Osteocyte (in vitro differentiated cells): ENCODE measurements at regions not wholly inside any gene's neighbourhood (a gene's known extent, or its start where the extent isn't known, plus 50 kb on each side); places are given as distances from the start of the nearest gene placed in this dataset.

ENCODE experiments used
- DNase-seq: peaks from one replicate; pipeline ENCODE4 v3.0.0; 2021; ENCODE audit warnings: mixed read lengths; ENCODE audit not compliant: unreplicated experiment; ENCODE audit errors: extremely low spot score
- H3K27ac Mint-ChIP-seq: one replicate; pipeline ENCODE4 v1.8.0; 2021; ENCODE audit warnings: mild to moderate bottlenecking, mixed read lengths; ENCODE audit not compliant: unreplicated experiment
- H3K27me3 Mint-ChIP-seq: one replicate; pipeline ENCODE4 v1.8.0; 2021; ENCODE audit warnings: mixed read lengths; ENCODE audit not compliant: unreplicated experiment
- H3K36me3 Mint-ChIP-seq: one replicate; pipeline ENCODE4 v1.8.0; 2021; ENCODE audit warnings: mixed read lengths; ENCODE audit not compliant: unreplicated experiment
- H3K4me1 Mint-ChIP-seq: one replicate; pipeline ENCODE4 v1.8.0; 2021; ENCODE audit warnings: mixed read lengths; ENCODE audit not compliant: unreplicated experiment
- H3K4me3 Mint-ChIP-seq: one replicate; pipeline ENCODE4 v1.8.0; 2021; ENCODE audit warnings: mild to moderate bottlenecking, moderate library complexity, mixed read lengths; ENCODE audit not compliant: unreplicated experiment
- H3K9me3 Mint-ChIP-seq: one replicate; pipeline ENCODE4 v1.8.0; 2021; ENCODE audit warnings: mixed read lengths; ENCODE audit not compliant: unreplicated experiment
- TF ChIP-seq, protein P1 (sequence below): fragments of 200-600 bp; sonication (generic); IDR thresholded peaks from 2 replicates; pipeline ENCODE4 v1.5.0; 2021; ENCODE audit warnings: antibody characterized with exemption, mild to moderate bottlenecking, moderate library complexity

DNA sequence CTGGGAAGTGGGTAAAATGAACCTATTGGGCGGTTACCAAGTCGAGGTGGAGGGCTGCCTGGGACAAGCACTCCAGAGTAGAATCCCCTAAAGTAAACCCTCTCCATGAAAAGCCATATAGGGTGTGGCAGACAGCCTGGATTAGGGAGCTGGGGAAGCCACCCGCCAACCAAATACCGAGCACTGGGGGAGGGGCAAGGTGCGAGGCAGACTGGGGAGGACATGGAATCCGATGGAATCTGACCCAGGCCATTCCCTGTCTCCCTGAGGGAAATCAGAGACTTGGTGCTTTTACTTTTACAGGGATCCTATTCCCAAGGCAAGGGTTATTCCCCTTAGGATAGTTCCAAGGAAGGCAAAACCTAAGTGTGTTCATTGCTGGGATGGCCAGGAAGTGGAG is 130.9 kb upstream of the HSD17B12 start:
- TF ChIP-seq, protein P1, sequence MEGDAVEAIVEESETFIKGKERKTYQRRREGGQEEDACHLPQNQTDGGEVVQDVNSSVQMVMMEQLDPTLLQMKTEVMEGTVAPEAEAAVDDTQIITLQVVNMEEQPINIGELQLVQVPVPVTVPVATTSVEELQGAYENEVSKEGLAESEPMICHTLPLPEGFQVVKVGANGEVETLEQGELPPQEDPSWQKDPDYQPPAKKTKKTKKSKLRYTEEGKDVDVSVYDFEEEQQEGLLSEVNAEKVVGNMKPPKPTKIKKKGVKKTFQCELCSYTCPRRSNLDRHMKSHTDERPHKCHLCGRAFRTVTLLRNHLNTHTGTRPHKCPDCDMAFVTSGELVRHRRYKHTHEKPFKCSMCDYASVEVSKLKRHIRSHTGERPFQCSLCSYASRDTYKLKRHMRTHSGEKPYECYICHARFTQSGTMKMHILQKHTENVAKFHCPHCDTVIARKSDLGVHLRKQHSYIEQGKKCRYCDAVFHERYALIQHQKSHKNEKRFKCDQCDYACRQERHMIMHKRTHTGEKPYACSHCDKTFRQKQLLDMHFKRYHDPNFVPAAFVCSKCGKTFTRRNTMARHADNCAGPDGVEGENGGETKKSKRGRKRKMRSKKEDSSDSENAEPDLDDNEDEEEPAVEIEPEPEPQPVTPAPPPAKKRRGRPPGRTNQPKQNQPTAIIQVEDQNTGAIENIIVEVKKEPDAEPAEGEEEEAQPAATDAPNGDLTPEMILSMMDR = no peak
- no peaks in the 10 kb centered on the region for H3K9me3 Mint-ChIP-seq
- H3K4me3 Mint-ChIP-seq = no peak overlapping the region
- no peaks in the 10 kb centered on the region for H3K4me1 Mint-ChIP-seq
- H3K27me3 Mint-ChIP-seq = peaks cover 32% of the 10 kb centered on the region
- no peak for DNase-seq
- H3K36me3 Mint-ChIP-seq = no peaks in the 10 kb centered on the region
- no peak overlapping the region for H3K27ac Mint-ChIP-seq

DNA sequence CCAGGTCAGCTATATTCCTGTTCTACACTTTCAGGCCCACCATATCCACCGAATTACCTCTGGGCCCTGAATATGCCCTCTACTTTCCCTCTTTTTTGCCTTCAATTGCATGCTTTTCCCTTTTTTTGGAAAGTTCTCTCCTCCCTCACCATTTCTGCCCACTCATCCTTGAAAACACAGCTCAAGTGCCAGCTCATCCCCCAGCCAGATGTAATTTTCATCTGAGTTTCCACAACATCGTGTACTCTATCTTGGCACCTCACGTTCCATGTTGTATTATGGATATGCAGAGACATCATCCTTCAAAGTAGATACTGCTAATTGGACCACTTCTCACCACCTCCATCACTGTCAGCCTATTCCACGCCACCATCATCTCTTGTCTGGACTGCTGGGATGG is 129.8 kb upstream of the HSD17B12 start:
- TF ChIP-seq, protein P1 = no peak
- Mint-ChIP-seq H3K4me3 (no peak overlapping the region), H3K9me3 (no peaks in the 10 kb centered on the region), H3K4me1 (no peaks in the 10 kb centered on the region), H3K27me3 (peaks cover 41% of the 10 kb centered on the region), H3K36me3 (no peaks in the 10 kb centered on the region), H3K27ac (no peak overlapping the region)
- DNase-seq = no peak

DNA sequence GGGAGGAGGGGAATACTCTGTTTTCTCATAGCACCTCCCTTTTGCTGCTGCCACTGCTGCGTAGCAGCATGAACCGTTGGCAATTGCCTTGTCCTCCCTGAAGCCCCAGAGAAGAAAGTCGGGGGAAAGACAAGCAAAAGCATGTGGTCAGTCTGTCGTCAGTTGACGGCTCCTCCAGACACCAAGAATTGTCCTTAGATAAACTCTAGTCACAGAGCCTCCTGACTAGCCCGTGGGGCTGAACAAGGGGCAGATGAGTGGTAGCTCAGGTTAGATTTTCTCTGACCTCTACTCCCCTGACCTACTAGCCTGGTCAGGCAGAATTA is 126.4 kb upstream of the HSD17B12 start:
- no peak for DNase-seq
- Mint-ChIP-seq H3K36me3 (no peaks in the 10 kb centered on the region), H3K27ac (no peak overlapping the region), H3K4me3 (no peak overlapping the region), H3K27me3 (peaks cover 60% of the 10 kb centered on the region), H3K9me3 (no peaks in the 10 kb centered on the region), H3K4me1 (no peaks in the 10 kb centered on the region)
- TF ChIP-seq, protein P1 = no peak

DNA sequence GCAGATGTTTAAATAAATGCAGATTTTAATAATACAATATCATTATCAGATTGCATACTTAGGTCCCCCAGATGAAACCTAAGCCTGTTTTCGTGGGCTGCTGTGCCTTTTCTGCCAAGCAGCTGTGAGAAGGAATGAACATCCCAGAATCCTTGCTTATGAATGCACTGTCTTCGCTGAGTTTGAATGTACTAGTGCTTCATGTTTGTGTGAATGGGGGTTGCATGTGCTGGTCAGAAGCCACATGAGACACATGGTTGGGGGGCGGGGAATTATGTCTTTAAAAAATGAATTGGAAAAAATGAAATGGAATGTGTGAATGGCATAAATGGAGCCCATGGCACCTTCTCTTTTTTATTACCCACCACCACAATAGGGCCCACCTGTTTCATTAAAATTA is 125.4 kb upstream of the HSD17B12 start:
- peaks cover 63% of the 10 kb centered on the region for H3K27me3 Mint-ChIP-seq
- no peaks in the 10 kb centered on the region for H3K4me1 Mint-ChIP-seq
- H3K4me3 Mint-ChIP-seq = no peak overlapping the region
- no peak for DNase-seq
- no peaks in the 10 kb centered on the region for H3K9me3 Mint-ChIP-seq
- TF ChIP-seq, protein P1 = no peak
- no peak overlapping the region for H3K27ac Mint-ChIP-seq
- H3K36me3 Mint-ChIP-seq = no peaks in the 10 kb centered on the region

DNA sequence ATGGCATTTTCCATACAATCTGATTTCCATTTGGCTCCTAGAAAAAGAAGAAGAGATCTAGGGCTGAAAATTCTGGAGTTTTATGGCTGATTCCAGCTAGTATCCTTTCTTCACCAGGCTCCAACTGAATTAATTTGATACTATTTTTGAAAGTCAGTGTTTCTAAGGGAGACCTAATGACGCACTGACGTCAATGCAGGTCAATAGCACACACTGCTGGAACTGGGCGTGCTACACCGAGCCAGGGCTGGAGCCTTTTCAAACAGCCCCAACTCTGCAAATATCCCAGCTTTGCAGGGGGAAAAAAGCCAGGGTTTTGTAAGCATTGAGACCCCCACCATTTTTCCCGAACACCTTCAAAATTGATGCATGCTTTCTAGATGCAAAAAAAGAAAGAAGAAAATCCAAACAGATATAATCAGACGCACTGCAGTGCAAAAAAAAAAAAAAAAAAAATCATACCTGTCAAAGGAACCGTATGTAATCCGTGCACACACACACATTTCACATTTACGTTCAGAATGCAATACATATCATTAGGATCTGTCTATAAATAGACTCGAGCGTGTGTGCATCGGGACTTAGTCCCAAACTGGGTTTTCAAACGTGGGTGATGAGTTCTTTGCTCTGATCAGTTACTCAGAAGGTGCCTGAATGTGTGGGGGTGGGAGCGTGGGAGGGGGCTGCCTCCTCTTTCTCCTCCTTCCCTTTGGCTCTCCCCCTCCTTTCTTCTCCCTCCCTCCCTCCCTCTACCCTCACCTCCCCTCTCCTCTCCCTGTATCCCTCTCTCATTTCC is 124.5 kb upstream of the HSD17B12 start:
- TF ChIP-seq, protein P1 = no peak
- no peaks in the 10 kb centered on the region for H3K36me3 Mint-ChIP-seq
- no peaks in the 10 kb centered on the region for H3K4me1 Mint-ChIP-seq
- no peaks in the 10 kb centered on the region for H3K9me3 Mint-ChIP-seq
- no peak overlapping the region for H3K27ac Mint-ChIP-seq
- H3K4me3 Mint-ChIP-seq = no peak overlapping the region
- no peak for DNase-seq
- H3K27me3 Mint-ChIP-seq = peaks cover 59% of the 10 kb centered on the region
